MCF 10A (cell line): ENCODE measurements at regions not wholly inside any gene's neighbourhood (a gene's known extent, or its start where the extent isn't known, plus 50 kb on each side); places are given as distances from the start of the nearest gene placed in this dataset.

Experiments used
- BruUV-seq: library from RNA; stranded (reverse); fragments of 400-500 nt; replicated peaks from 2 replicates; lab custom pipeline; 2021; lab: Mats Ljungman, UMichigan
- CTCF ChIA-PET: fragments of 300-600 bp; sonication (Branson Sonifier 250); formaldehyde crosslinking; extraction: SDS; loops from one replicate; lab custom pipeline; 2021; ENCODE audit warnings: antibody characterized with exemption, inconsistent platforms; lab: Yijun Ruan, JAX
- POLR2A ChIA-PET: fragments of 300-600, 350-650 bp; sonication (Branson Sonifier 250); formaldehyde crosslinking; extraction: SDS; loops from one replicate; lab custom pipeline; 2020; ENCODE audit warnings: antibody characterized with exemption, inconsistent platforms; lab: Yijun Ruan, JAX
- DNase-seq: peaks from one replicate; pipeline ENCODE4 v3.0.0-alpha.2; 2018; ENCODE audit not compliant: unreplicated experiment
- H3K27ac Mint-ChIP-seq: one replicate; pipeline ENCODE4 v1.8.0; 2022; ENCODE audit warnings: mild to moderate bottlenecking, low read depth, mixed read lengths; ENCODE audit not compliant: unreplicated experiment
- H3K27me3 Mint-ChIP-seq: one replicate; pipeline ENCODE4 v1.8.0; 2022; ENCODE audit warnings: mixed read lengths; ENCODE audit not compliant: insufficient read depth, unreplicated experiment
- H3K36me3 Mint-ChIP-seq: one replicate; pipeline ENCODE4 v1.8.0; 2022; ENCODE audit warnings: mild to moderate bottlenecking, moderate library complexity, mixed read lengths; ENCODE audit not compliant: insufficient read depth, unreplicated experiment
- H3K4me1 Mint-ChIP-seq: one replicate; pipeline ENCODE4 v1.8.0; 2022; ENCODE audit warnings: mixed read lengths; ENCODE audit not compliant: insufficient read depth, unreplicated experiment
- H3K4me3 Mint-ChIP-seq: one replicate; pipeline ENCODE4 v1.8.0; 2022; ENCODE audit warnings: mild to moderate bottlenecking, moderate library complexity, mixed read lengths; ENCODE audit not compliant: unreplicated experiment
- H3K9me3 Mint-ChIP-seq: one replicate; pipeline ENCODE4 v1.8.0; 2022; ENCODE audit warnings: mixed read lengths; ENCODE audit not compliant: unreplicated experiment
- CTCF ChIP-seq: fragments of 200-600 bp; IDR thresholded peaks from one replicate; pipeline ENCODE4 v1.8.0; 2022; ENCODE audit warnings: antibody characterized with exemption, mild to moderate bottlenecking; ENCODE audit not compliant: unreplicated experiment
- intact Hi-C: fragments of 100-400 bp; cut with micrococcal nuclease; formaldehyde crosslinking; loops from 2 replicates; pipeline ENCODE4 v1.14.1; 2022

- peaks cover 29% of the 10 kb centered on the region for H3K4me1 Mint-ChIP-seq
- no peak overlapping the region for H3K27ac Mint-ChIP-seq
- no TSS peak for BruUV-seq
- TF ChIP-seq CTCF, result no peak
- H3K36me3 Mint-ChIP-seq, result no peaks in the 10 kb centered on the region
- CTCF ChIA-PET, result interaction anchor here (1.2 to 2.1 kb wide), 2 partner anchors 11 to 517 kb away, joined by 4 to 6 read pairs; no protein-coding TSS in a partner anchor
- no peaks in the 10 kb centered on the region for H3K27me3 Mint-ChIP-seq
- DNase-seq, result no peak
- H3K4me3 Mint-ChIP-seq, result no peak overlapping the region
- H3K9me3 Mint-ChIP-seq, result no peaks in the 10 kb centered on the region
- POLR2A ChIA-PET, result interaction anchor here (0.7 to 1.6 kb wide), 3 partner anchors 11 to 83 kb away, joined by 3 to 8 read pairs (median 3); no protein-coding TSS in a partner anchor
- intact Hi-C loops, result no loop called here
Observed at GRCh38 chr5:68445257-68446069, 229.9 kb downstream of the PIK3R1 start.

GRCh38 chr5:68446070-68446357, 230.5 kb downstream of the PIK3R1 start:
- Mint-ChIP-seq H3K4me3 (no peak overlapping the region), H3K4me1 (peaks cover 33% of the 10 kb centered on the region)

GRCh38 chr5:68446487-68446894, 230.9 kb downstream of the PIK3R1 start:
- Mint-ChIP-seq H3K27ac (no peak overlapping the region), H3K27me3 (no peaks in the 10 kb centered on the region), H3K36me3 (no peaks in the 10 kb centered on the region), H3K9me3 (no peaks in the 10 kb centered on the region), H3K4me3 (no peak overlapping the region), H3K4me1 (peaks cover 33% of the 10 kb centered on the region)
- intact Hi-C loops, result no loop called here
- DNase-seq, result no peak
- no TSS peak for BruUV-seq
- no peak for TF ChIP-seq CTCF
- POLR2A ChIA-PET, result interaction anchor here (1.6 kb wide), 1 partner anchor 12 kb away, joined by 8 read pairs; no protein-coding TSS in a partner anchor
- CTCF ChIA-PET, result no interaction called here

More at GRCh38 chr5:68446070-68446357, 230.5 kb downstream of the PIK3R1 start:
- intact Hi-C loops, result no loop called here
- TF ChIP-seq CTCF, result no peak
- Mint-ChIP-seq H3K9me3 (no peaks in the 10 kb centered on the region), H3K27ac (no peak overlapping the region), H3K27me3 (no peaks in the 10 kb centered on the region), H3K36me3 (no peaks in the 10 kb centered on the region)
- no TSS peak for BruUV-seq
- ChIA-PET CTCF (interaction anchor here (1.2 kb wide), 1 partner anchor 516 kb away, joined by 4 read pairs; no protein-coding TSS in a partner anchor), POLR2A (interaction anchor here (1.6 kb wide), 1 partner anchor 12 kb away, joined by 8 read pairs; no protein-coding TSS in a partner anchor)
- no peak for DNase-seq

GRCh38 chr5:68447136-68447929, 231.8 kb downstream of the PIK3R1 start:
- no TSS peak for BruUV-seq
- no peak for DNase-seq
- intact Hi-C loops, result no loop called here
- H3K9me3 Mint-ChIP-seq, result no peaks in the 10 kb centered on the region
- peaks cover 33% of the 10 kb centered on the region for H3K4me1 Mint-ChIP-seq
- H3K27me3 Mint-ChIP-seq, result no peaks in the 10 kb centered on the region
- no peaks in the 10 kb centered on the region for H3K36me3 Mint-ChIP-seq
- H3K27ac Mint-ChIP-seq, result no peak overlapping the region
- CTCF ChIA-PET, result interaction anchor here (0.6 to 0.7 kb wide), 3 partner anchors 41 to 609 kb away, joined by 3 to 4 read pairs (median 4); no protein-coding TSS in a partner anchor
- TF ChIP-seq CTCF, result no peak
- POLR2A ChIA-PET, result interaction anchor here (0.5 to 1.6 kb wide), 4 partner anchors 13 to 141 kb away, joined by 3 to 8 read pairs (median 3); no protein-coding TSS in a partner anchor
- no peak overlapping the region for H3K4me3 Mint-ChIP-seq
